Mesothelial cell of epicardium (in vitro differentiated cells): ENCODE measurements at regions not wholly inside any gene's neighbourhood (a gene's known extent, or its start where the extent isn't known, plus 50 kb on each side); places are given as distances from the start of the nearest gene placed in this dataset.

Experiments used
- DNase-seq, 2 experiments: peaks; one replicate each; pipeline ENCODE4 v3.0.0; 2021; ENCODE audit warnings: low spot score in 2 of 2; ENCODE audit not compliant: unreplicated experiment in 2 of 2
- H3K27ac Mint-ChIP-seq: 2 replicates; pipeline ENCODE4 v1.8.0; 2021; ENCODE audit warnings: mixed read lengths
- H3K27me3 Mint-ChIP-seq: 2 replicates; pipeline ENCODE4 v1.8.0; 2021; ENCODE audit warnings: low read depth, mixed read lengths
- H3K36me3 Mint-ChIP-seq: 2 replicates; pipeline ENCODE4 v1.8.0; 2021; ENCODE audit warnings: mixed read lengths
- H3K4me1 Mint-ChIP-seq: 2 replicates; pipeline ENCODE4 v1.8.0; 2021; ENCODE audit warnings: mixed read lengths
- H3K4me3 Mint-ChIP-seq: 2 replicates; pipeline ENCODE4 v1.8.0; 2021; ENCODE audit warnings: mild to moderate bottlenecking, moderate library complexity, mixed read lengths
- H3K9me3 Mint-ChIP-seq: 2 replicates; pipeline ENCODE4 v1.8.0; 2021; ENCODE audit warnings: mixed read lengths
- TF ChIP-seq, protein P1 (sequence below): fragments of 200-600 bp; sonication (generic); IDR thresholded peaks from one replicate; pipeline ENCODE4 v1.5.0; 2021; ENCODE audit warnings: antibody characterized with exemption; ENCODE audit not compliant: unreplicated experiment

DNA sequence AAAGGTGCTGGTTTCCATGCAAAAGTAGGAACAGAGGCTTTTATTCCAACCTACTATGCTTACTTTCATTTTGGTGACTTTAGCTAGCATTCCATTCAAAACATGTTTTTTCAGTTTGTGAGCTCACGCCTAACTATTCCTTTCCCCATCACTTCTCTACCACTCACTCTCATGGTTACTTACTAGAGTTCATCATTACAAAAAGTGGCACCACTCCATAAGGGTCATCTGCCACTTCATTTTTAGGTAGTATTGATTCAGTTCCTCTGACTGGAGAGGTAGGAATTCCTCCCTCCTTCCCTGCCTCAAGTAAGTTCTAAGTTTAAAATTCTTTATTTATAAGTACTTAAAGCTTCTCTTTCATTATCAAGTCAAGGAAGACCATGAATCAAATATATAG lies 543.1 kb downstream of the HTR7 start:
- no peak overlapping the region for H3K27ac Mint-ChIP-seq
- DNase-seq = no peak
- H3K4me1 Mint-ChIP-seq = peaks cover 31% of the 10 kb centered on the region
- H3K4me3 Mint-ChIP-seq = no peak overlapping the region
- TF ChIP-seq, protein P1, sequence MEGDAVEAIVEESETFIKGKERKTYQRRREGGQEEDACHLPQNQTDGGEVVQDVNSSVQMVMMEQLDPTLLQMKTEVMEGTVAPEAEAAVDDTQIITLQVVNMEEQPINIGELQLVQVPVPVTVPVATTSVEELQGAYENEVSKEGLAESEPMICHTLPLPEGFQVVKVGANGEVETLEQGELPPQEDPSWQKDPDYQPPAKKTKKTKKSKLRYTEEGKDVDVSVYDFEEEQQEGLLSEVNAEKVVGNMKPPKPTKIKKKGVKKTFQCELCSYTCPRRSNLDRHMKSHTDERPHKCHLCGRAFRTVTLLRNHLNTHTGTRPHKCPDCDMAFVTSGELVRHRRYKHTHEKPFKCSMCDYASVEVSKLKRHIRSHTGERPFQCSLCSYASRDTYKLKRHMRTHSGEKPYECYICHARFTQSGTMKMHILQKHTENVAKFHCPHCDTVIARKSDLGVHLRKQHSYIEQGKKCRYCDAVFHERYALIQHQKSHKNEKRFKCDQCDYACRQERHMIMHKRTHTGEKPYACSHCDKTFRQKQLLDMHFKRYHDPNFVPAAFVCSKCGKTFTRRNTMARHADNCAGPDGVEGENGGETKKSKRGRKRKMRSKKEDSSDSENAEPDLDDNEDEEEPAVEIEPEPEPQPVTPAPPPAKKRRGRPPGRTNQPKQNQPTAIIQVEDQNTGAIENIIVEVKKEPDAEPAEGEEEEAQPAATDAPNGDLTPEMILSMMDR = no peak
- H3K36me3 Mint-ChIP-seq = no peaks in the 10 kb centered on the region
- H3K9me3 Mint-ChIP-seq = no peaks in the 10 kb centered on the region
- peaks cover 17% of the 10 kb centered on the region for H3K27me3 Mint-ChIP-seq

DNA sequence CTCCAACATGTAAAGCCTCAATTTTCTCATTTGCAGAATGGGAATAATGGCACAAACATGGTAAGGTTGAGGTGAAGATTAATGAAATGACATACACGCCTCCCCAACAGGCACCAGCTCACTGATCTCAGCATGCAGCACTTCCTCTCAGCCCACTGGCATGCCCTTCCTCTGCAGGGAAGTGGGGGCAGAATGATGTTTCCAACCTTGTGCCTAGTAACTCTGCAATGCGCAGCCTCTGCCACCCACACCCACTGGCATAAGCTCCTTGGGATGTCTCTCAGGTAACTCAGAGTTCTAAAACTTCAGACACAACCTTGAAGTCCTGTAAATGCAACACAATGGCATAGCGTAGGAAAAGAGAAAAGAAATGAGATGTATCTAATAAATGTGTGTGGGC lies 540.7 kb downstream of the HTR7 start:
- no peak for DNase-seq
- H3K9me3 Mint-ChIP-seq = no peaks in the 10 kb centered on the region
- H3K4me1 Mint-ChIP-seq = peaks cover 33% of the 10 kb centered on the region
- peaks cover 17% of the 10 kb centered on the region for H3K27me3 Mint-ChIP-seq
- H3K4me3 Mint-ChIP-seq = no peak overlapping the region
- TF ChIP-seq, protein P1 = no peak
- H3K27ac Mint-ChIP-seq = no peak overlapping the region
- H3K36me3 Mint-ChIP-seq = no peaks in the 10 kb centered on the region

DNA sequence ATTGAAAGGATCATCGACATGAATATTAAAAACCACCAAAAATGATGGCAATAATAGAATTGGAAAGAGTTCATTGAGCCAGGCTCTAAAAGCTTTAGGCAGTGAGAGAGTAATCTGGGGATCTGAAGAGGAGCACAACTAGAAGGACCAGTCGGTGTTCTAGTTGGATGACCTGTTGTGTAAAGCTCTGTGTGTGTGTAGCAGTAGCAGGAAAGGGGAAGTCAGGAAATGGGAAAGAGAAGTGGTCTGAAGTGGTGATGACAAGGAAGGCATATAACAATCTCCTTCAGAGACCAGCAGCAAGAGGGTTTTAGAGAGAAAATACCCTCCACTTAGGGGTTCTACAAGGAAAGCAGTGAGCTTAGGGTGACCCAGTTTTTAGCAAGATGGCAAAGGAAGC lies 539.2 kb downstream of the HTR7 start:
- Mint-ChIP-seq H3K36me3 (no peaks in the 10 kb centered on the region), H3K9me3 (no peaks in the 10 kb centered on the region), H3K4me1 (peaks cover 25% of the 10 kb centered on the region), H3K27me3 (peaks cover 17% of the 10 kb centered on the region), H3K4me3 (no peak overlapping the region), H3K27ac (no peak overlapping the region)
- TF ChIP-seq, protein P1 = no peak
- no peak for DNase-seq

DNA sequence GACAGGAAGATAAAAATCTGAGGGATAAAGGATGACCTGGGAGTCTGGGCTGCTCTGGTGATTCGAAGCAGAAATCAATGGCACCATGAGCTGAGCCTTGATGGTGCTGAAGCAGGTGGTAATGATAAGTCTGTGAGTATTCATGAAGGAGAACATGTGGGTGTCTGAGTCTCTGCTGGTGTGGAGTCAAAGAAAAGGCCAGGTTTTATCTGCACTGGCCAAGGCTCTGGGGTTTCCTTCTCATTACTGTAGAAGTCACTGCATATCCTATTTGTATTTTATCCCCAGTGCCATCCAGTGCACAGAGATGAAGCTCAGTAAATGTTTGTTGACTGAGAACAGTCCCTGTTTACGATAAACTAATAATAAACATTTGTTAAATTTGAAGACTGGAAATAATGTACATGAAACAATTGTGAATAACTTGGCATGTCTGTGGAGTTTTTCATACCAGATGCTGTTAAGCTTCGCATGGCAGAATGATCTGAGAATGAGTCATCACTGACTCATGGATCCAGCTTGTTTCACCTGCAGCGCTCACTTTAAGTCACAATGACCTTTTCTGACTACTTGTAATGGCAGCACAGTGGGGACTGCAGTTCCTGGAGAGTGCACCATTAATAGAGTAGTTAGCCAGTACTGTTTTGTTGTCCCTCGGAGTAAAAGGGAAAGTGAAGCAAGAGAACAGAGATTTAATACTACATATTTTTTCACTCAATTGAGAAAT lies 538.5 kb downstream of the HTR7 start:
- H3K27ac Mint-ChIP-seq = no peak overlapping the region
- no peaks in the 10 kb centered on the region for H3K9me3 Mint-ChIP-seq
- no peak for DNase-seq
- no peak overlapping the region for H3K4me3 Mint-ChIP-seq
- H3K36me3 Mint-ChIP-seq = no peaks in the 10 kb centered on the region
- peaks cover 18% of the 10 kb centered on the region for H3K4me1 Mint-ChIP-seq
- TF ChIP-seq, protein P1 = no peak
- H3K27me3 Mint-ChIP-seq = peaks cover 17% of the 10 kb centered on the region

DNA sequence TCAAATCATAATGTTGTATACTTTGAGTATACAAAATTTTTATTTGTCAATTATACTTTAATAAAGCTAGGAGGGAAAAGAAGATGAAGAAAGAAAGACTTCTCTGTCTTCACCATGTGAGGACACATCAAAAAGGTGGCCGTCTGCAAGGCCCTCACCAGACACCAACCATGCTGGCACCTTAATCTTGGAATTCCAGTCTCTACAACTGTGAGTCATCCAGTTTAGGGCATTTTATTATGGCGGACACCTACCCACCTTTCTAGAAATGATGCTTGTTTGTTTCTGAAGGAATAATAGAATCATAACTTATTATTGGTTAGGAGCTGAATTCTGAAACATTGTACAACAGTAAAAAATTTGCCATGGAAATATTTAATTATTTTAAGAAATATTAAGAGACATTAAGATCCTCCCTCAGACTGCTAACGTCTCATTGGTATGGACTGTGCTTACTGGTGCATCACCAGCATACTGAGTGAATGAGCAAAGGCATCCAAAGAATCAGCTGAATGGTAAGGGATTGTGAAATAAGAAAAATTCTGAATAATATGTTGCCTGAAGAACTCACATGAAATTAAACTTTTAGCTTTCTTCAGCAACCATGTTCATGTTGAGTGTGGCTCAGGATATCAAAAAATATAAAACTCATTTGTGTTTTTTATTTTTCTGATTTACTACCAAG lies 536.6 kb downstream of the HTR7 start:
- TF ChIP-seq, protein P1 = no peak
- Mint-ChIP-seq H3K4me3 (no peak overlapping the region), H3K36me3 (no peaks in the 10 kb centered on the region), H3K27me3 (peaks cover 17% of the 10 kb centered on the region), H3K9me3 (no peaks in the 10 kb centered on the region), H3K4me1 (peaks cover 14% of the 10 kb centered on the region), H3K27ac (no peak overlapping the region)
- DNase-seq = no peak
